ENCODE measurements at regions not wholly inside any gene's neighbourhood (a gene's known extent, or its start where the extent isn't known, plus 50 kb on each side); places are given as distances from the start of the nearest gene placed in this dataset.

- Histone ChIP-seq H3K9me3 (ENCODE audit: control insufficient read depth in 1 of 2, low read length in 2 of 2) (no peaks in the 10 kb centered on the region), H3K4me3 (ENCODE audit: low read depth in 1 of 2, low read length in 2 of 2) (no peak overlapping the region), H3K4me1 (ENCODE audit: control insufficient read depth in 1 of 2, insufficient read depth in 2 of 2, low read length in 2 of 2) (peaks cover 2 to 4% of the 10 kb centered on the region in 2 donors), H3K27me3 (ENCODE audit: low read depth, low read length) (no peaks in the 10 kb centered on the region), H3K36me3 (ENCODE audit: control insufficient read depth in 1 of 2, insufficient read depth in 2 of 2, low read length in 2 of 2) (no peaks in the 10 kb centered on the region), H3K27ac (ENCODE audit: low read length) (no peak overlapping the region)
Measured at GRCh38 chr14:99041141-99041819, 230.7 kb downstream of the BCL11B start.

DNA sequence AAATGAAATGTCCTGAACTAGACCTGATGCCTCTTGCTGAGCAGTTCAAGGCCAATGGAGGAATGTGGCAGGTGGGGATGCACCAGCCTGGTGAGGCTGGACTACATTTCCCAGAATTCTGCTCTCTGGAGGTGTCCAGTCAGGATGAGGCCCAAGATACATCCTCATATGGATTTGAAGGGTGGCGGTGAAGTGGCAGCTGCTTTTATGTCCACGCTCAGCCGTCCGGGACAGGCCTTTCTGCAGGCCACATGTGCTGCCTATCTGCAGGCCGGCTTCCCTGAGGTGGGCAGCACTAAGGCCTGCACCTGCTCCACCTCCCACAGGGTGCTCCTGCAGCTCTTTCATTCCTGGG is 230.2 kb downstream of the BCL11B start:
- no peak overlapping the region for H3K4me3 ChIP-seq (ENCODE audit: low read depth in 1 of 2, low read length in 2 of 2)
- H3K27ac ChIP-seq (ENCODE audit: low read length) = no peak overlapping the region
- no peaks in the 10 kb centered on the region for H3K36me3 ChIP-seq (ENCODE audit: control insufficient read depth in 1 of 2, insufficient read depth in 2 of 2, low read length in 2 of 2)
- no peaks in the 10 kb centered on the region for H3K4me1 ChIP-seq (ENCODE audit: control insufficient read depth in 1 of 2, insufficient read depth in 2 of 2, low read length in 2 of 2)
- no peaks in the 10 kb centered on the region for H3K27me3 ChIP-seq (ENCODE audit: low read depth, low read length)
- H3K9me3 ChIP-seq (ENCODE audit: control insufficient read depth in 1 of 2, low read length in 2 of 2) = no peaks in the 10 kb centered on the region

DNA sequence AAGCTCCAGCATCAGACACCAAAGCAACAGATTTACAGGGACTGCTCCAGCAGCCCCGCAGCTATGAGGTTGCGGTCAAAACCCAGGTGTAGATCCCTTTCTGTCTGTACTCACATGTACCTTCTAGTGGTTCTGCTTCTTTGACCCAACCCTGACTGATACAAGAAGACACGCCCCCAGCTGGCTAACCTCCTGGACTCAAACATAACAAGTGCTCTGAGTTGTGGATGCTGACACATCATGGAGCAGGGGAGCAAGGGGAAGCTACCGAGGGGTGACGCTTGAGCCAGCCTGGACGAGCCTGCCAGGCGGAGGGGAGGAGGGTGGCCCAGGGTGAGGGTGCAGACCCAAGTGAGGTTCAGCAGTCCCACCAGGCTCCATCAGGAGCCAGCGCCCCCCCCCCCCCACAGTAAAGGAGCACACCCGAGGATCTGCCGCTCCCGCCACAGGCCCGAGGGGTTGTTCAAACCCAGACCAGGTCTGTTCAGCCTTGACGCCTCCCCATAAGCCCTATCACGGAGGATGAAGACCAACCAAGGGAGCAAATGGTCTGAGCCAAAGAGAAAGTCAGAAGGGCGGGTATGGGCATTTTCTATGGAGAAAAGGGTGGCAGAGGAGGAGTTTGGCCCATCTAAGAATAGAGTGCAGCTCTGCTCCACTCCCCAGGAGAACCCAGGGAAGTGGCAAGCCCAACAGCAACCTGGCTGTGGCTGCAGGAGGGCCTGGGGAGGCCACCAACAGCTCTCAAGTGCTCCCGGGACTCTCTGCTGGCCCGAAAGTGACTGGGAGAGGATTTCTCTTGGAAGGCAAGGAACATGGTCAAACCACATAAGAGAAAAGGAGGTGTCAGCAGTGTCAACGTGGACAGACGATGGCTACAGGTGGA is 229.4 kb downstream of the BCL11B start:
- Histone ChIP-seq H3K36me3 (ENCODE audit: control insufficient read depth in 1 of 2, insufficient read depth in 2 of 2, low read length in 2 of 2) (no peaks in the 10 kb centered on the region), H3K27me3 (ENCODE audit: low read depth, low read length) (no peaks in the 10 kb centered on the region), H3K9me3 (ENCODE audit: control insufficient read depth in 1 of 2, low read length in 2 of 2) (no peaks in the 10 kb centered on the region), H3K4me1 (ENCODE audit: control insufficient read depth in 1 of 2, insufficient read depth in 2 of 2, low read length in 2 of 2) (no peaks in the 10 kb centered on the region), H3K4me3 (ENCODE audit: low read depth in 1 of 2, low read length in 2 of 2) (no peak overlapping the region), H3K27ac (ENCODE audit: low read length) (no peak overlapping the region)

GRCh38 chr14:99043267-99043615 is 228.8 kb downstream of the BCL11B start:
- H3K36me3 ChIP-seq (ENCODE audit: control insufficient read depth in 1 of 2, insufficient read depth in 2 of 2, low read length in 2 of 2) = no peaks in the 10 kb centered on the region
- no peaks in the 10 kb centered on the region for H3K9me3 ChIP-seq (ENCODE audit: control insufficient read depth in 1 of 2, low read length in 2 of 2)
- no peak overlapping the region for H3K4me3 ChIP-seq (ENCODE audit: low read depth in 1 of 2, low read length in 2 of 2)
- no peaks in the 10 kb centered on the region for H3K4me1 ChIP-seq (ENCODE audit: control insufficient read depth in 1 of 2, insufficient read depth in 2 of 2, low read length in 2 of 2)
- H3K27ac ChIP-seq (ENCODE audit: low read length) = no peak overlapping the region
- H3K27me3 ChIP-seq (ENCODE audit: low read depth, low read length) = no peaks in the 10 kb centered on the region

- H3K4me1 ChIP-seq (ENCODE audit: control insufficient read depth in 1 of 2, insufficient read depth in 2 of 2, low read length in 2 of 2) = no peaks in the 10 kb centered on the region
- no peaks in the 10 kb centered on the region for H3K27me3 ChIP-seq (ENCODE audit: low read depth, low read length)
- H3K27ac ChIP-seq (ENCODE audit: low read length) = no peak overlapping the region
- H3K4me3 ChIP-seq (ENCODE audit: low read depth in 1 of 2, low read length in 2 of 2) = no peak overlapping the region
- H3K36me3 ChIP-seq (ENCODE audit: control insufficient read depth in 1 of 2, insufficient read depth in 2 of 2, low read length in 2 of 2) = no peaks in the 10 kb centered on the region
- H3K9me3 ChIP-seq (ENCODE audit: control insufficient read depth in 1 of 2, low read length in 2 of 2) = no peaks in the 10 kb centered on the region
Measured at GRCh38 chr14:99043756-99044155, 228.2 kb downstream of the BCL11B start.

GRCh38 chr14:99047441-99048031 is 224.5 kb downstream of the BCL11B start:
- Histone ChIP-seq H3K4me3 (ENCODE audit: low read depth in 1 of 2, low read length in 2 of 2) (no peak overlapping the region), H3K36me3 (ENCODE audit: control insufficient read depth in 1 of 2, insufficient read depth in 2 of 2, low read length in 2 of 2) (no peaks in the 10 kb centered on the region), H3K27me3 (ENCODE audit: low read depth, low read length) (no peaks in the 10 kb centered on the region), H3K4me1 (ENCODE audit: control insufficient read depth in 1 of 2, insufficient read depth in 2 of 2, low read length in 2 of 2) (no peaks in the 10 kb centered on the region), H3K9me3 (ENCODE audit: control insufficient read depth in 1 of 2, low read length in 2 of 2) (peaks cover 0 to 18% of the 10 kb centered on the region in 2 donors), H3K27ac (ENCODE audit: low read length) (no peak overlapping the region)

GRCh38 chr14:99050309-99050708 is 221.7 kb downstream of the BCL11B start:
- no peaks in the 10 kb centered on the region for H3K4me1 ChIP-seq (ENCODE audit: control insufficient read depth in 1 of 2, insufficient read depth in 2 of 2, low read length in 2 of 2)
- H3K9me3 ChIP-seq (ENCODE audit: control insufficient read depth in 1 of 2, low read length in 2 of 2) = peaks cover 7 to 34% of the 10 kb centered on the region in 2 donors
- no peaks in the 10 kb centered on the region for H3K27me3 ChIP-seq (ENCODE audit: low read depth, low read length)
- H3K4me3 ChIP-seq (ENCODE audit: low read depth in 1 of 2, low read length in 2 of 2) = no peak overlapping the region
- H3K27ac ChIP-seq (ENCODE audit: low read length) = no peak overlapping the region
- H3K36me3 ChIP-seq (ENCODE audit: control insufficient read depth in 1 of 2, insufficient read depth in 2 of 2, low read length in 2 of 2) = no peaks in the 10 kb centered on the region

GRCh38 chr14:99052467-99052866 is 219.5 kb downstream of the BCL11B start:
- Histone ChIP-seq H3K9me3 (ENCODE audit: control insufficient read depth in 1 of 2, low read length in 2 of 2) (peaks cover 7 to 34% of the 10 kb centered on the region in 2 donors), H3K4me1 (ENCODE audit: control insufficient read depth in 1 of 2, insufficient read depth in 2 of 2, low read length in 2 of 2) (no peaks in the 10 kb centered on the region), H3K36me3 (ENCODE audit: control insufficient read depth in 1 of 2, insufficient read depth in 2 of 2, low read length in 2 of 2) (no peaks in the 10 kb centered on the region), H3K27me3 (ENCODE audit: low read depth, low read length) (no peaks in the 10 kb centered on the region), H3K27ac (ENCODE audit: low read length) (no peak overlapping the region), H3K4me3 (ENCODE audit: low read depth in 1 of 2, low read length in 2 of 2) (no peak overlapping the region)

DNA sequence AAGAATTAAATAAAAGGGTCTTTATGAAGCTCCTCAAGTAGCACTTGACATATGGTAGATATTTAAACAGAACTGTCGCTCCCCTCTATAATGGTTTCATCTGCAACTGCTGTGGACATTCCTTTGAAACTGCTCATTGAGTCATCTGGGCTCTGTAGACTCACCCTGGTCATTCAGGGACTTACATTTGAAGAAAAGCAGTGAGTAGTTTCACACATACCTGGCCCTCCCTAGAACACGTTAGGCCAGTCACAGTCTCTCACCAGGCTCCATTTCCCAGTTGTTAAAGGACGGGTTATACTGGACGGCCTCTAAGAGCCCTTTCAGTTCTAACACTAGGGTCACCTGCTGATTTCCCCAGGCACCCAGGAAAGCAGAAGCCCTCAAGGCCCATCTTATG is 217.0 kb downstream of the BCL11B start:
- no peak overlapping the region for H3K27ac ChIP-seq (ENCODE audit: low read length)
- H3K9me3 ChIP-seq (ENCODE audit: control insufficient read depth in 1 of 2, low read length in 2 of 2) = peaks cover 7 to 34% of the 10 kb centered on the region in 2 donors
- no peaks in the 10 kb centered on the region for H3K27me3 ChIP-seq (ENCODE audit: low read depth, low read length)
- H3K4me1 ChIP-seq (ENCODE audit: control insufficient read depth in 1 of 2, insufficient read depth in 2 of 2, low read length in 2 of 2) = no peaks in the 10 kb centered on the region
- H3K36me3 ChIP-seq (ENCODE audit: control insufficient read depth in 1 of 2, insufficient read depth in 2 of 2, low read length in 2 of 2) = no peaks in the 10 kb centered on the region
- no peak overlapping the region for H3K4me3 ChIP-seq (ENCODE audit: low read depth in 1 of 2, low read length in 2 of 2)

DNA sequence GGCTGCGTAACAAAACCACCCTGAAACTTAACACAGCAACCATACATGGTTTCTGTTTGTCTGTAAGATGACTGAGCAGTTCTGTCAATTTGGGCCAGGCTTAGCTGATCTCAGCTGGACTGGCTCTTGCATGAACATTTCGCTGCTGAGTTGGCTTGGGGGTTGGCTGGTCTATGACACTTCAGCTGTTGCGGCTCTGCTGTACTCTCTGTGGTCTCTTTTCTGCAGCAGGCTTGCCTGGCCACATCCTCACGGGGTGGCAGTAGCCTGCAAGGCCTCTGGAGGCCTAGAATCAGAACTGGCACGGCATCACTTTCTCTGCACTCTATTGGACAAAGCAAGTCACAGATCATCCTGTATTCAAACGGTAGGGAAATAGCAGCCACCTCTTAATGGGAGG is 216.2 kb downstream of the BCL11B start:
- H3K4me3 ChIP-seq (ENCODE audit: low read depth in 1 of 2, low read length in 2 of 2) = no peak overlapping the region
- no peaks in the 10 kb centered on the region for H3K27me3 ChIP-seq (ENCODE audit: low read depth, low read length)
- H3K36me3 ChIP-seq (ENCODE audit: control insufficient read depth in 1 of 2, insufficient read depth in 2 of 2, low read length in 2 of 2) = no peaks in the 10 kb centered on the region
- no peak overlapping the region for H3K27ac ChIP-seq (ENCODE audit: low read length)
- peaks cover 7 to 32% of the 10 kb centered on the region in 2 donors for H3K9me3 ChIP-seq (ENCODE audit: control insufficient read depth in 1 of 2, low read length in 2 of 2)
- H3K4me1 ChIP-seq (ENCODE audit: control insufficient read depth in 1 of 2, insufficient read depth in 2 of 2, low read length in 2 of 2) = no peaks in the 10 kb centered on the region

GRCh38 chr14:99057576-99058083 is 214.4 kb downstream of the BCL11B start:
- Histone ChIP-seq H3K9me3 (ENCODE audit: control insufficient read depth in 1 of 2, low read length in 2 of 2) (peaks cover 7 to 15% of the 10 kb centered on the region in 2 donors), H3K27ac (ENCODE audit: low read length) (no peak overlapping the region), H3K4me3 (ENCODE audit: low read depth in 1 of 2, low read length in 2 of 2) (no peak overlapping the region), H3K4me1 (ENCODE audit: control insufficient read depth in 1 of 2, insufficient read depth in 2 of 2, low read length in 2 of 2) (no peaks in the 10 kb centered on the region), H3K27me3 (ENCODE audit: low read depth, low read length) (no peaks in the 10 kb centered on the region), H3K36me3 (ENCODE audit: control insufficient read depth in 1 of 2, insufficient read depth in 2 of 2, low read length in 2 of 2) (no peaks in the 10 kb centered on the region)

Data from muscle layer of duodenum (tissue), 2 donors.